PC-9 (cell line): ENCODE measurements at regions not wholly inside any gene's neighbourhood (a gene's known extent, or its start where the extent isn't known, plus 50 kb on each side); places are given as distances from the start of the nearest gene placed in this dataset.

Experiments
- BruUV-seq: library from RNA; stranded (reverse); fragments of 400-500 nt; replicated peaks from 2 replicates; lab custom pipeline; 2021; lab: Mats Ljungman, UMichigan
- CTCF ChIA-PET: fragments of 300-600 bp; sonication (Branson Sonifier 250); formaldehyde crosslinking; loops from one replicate; lab custom pipeline; 2022; ENCODE audit warnings: antibody characterized with exemption; lab: Charles Lee
- POLR2A ChIA-PET: fragments of 300-600 bp; sonication (Branson Sonifier 250); formaldehyde crosslinking; loops from one replicate; lab custom pipeline; 2022; ENCODE audit warnings: antibody characterized with exemption; ENCODE audit not compliant: unreplicated experiment; lab: Charles Lee
- DNase-seq, 2 experiments: peaks; one replicate each; pipeline versions ENCODE4 v3.0.0 to v3.0.0-alpha.2; 2015 to 2022; ENCODE audit warnings: mixed read lengths in 1 of 2
- H2AFZ ChIP-seq: fragments of 200-600 bp; sonication (generic); 2 replicates; pipeline ENCODE4 v1.8.1; 2017; ENCODE audit warnings: antibody characterized with exemption
- H3F3A ChIP-seq: fragments of 200-600 bp; sonication (generic); 2 replicates; pipeline ENCODE4 v1.8.1; 2017; ENCODE audit warnings: antibody characterized with exemption, mild to moderate bottlenecking, low read depth; ENCODE audit not compliant: insufficient read depth
- H3K27ac ChIP-seq: fragments of 200-600 bp; sonication (generic); 2 replicates; pipeline ENCODE4 v1.6.1; 2016; ENCODE audit warnings: mixed run types
- H3K27me3 ChIP-seq: fragments of 200-600 bp; sonication (generic); 2 replicates; pipeline ENCODE4 v1.6.1; 2016; ENCODE audit warnings: low read depth, mixed run types; ENCODE audit not compliant: insufficient read depth
- H3K36me3 ChIP-seq: fragments of 200-600 bp; sonication (generic); 2 replicates; pipeline ENCODE4 v1.6.1; 2016; ENCODE audit warnings: low read depth, mixed run types
- H3K4me1 ChIP-seq: fragments of 200-600 bp; sonication (generic); replicated peaks from 2 replicates; pipeline ENCODE4 v1.6.1; 2016; ENCODE audit warnings: mixed run types; ENCODE audit not compliant: insufficient read depth
- H3K4me2 ChIP-seq: fragments of 200-600 bp; sonication (generic); 2 replicates; pipeline ENCODE4 v1.6.1; 2017; ENCODE audit warnings: mixed run types
- H3K4me3 ChIP-seq: fragments of 200-600 bp; sonication (generic); 2 replicates; pipeline ENCODE4 v1.6.1; 2016; ENCODE audit warnings: mixed run types
- H3K79me2 ChIP-seq: fragments of 200-600 bp; sonication (generic); 2 replicates; pipeline ENCODE4 v1.6.1; 2017; ENCODE audit warnings: low read depth, mixed run types
- H3K9me2 ChIP-seq: fragments of 200-600 bp; sonication (generic); 2 replicates; pipeline ENCODE4 v1.8.1; 2017; ENCODE audit warnings: mild to moderate bottlenecking; ENCODE audit not compliant: insufficient read depth
- H3K9me3 ChIP-seq: fragments of 200-600 bp; sonication (generic); 2 replicates; pipeline ENCODE4 v1.8.1; 2016; ENCODE audit warnings: low read depth; ENCODE audit not compliant: insufficient read depth
- H4K20me1 ChIP-seq: fragments of 200-600 bp; sonication (generic); 2 replicates; pipeline ENCODE4 v1.8.1; 2017; ENCODE audit not compliant: insufficient read depth
- EZH2 ChIP-seq: fragments of 200-600 bp; sonication (generic); IDR thresholded peaks from 2 replicates; pipeline ENCODE4 v1.8.0; 2017; ENCODE audit warnings: antibody characterized with exemption, low read depth
- intact Hi-C: fragments of 100-400 bp; cut with micrococcal nuclease; formaldehyde crosslinking; loops from one replicate; pipeline ENCODE4 v1.10.0; 2022; ENCODE audit not compliant: unreplicated experiment
- TF ChIP-seq, protein P1 (sequence below): fragments of 200-600 bp; sonication (generic); conservative IDR thresholded peaks from 2 replicates; pipeline ENCODE4 v1.6.1; 2017; ENCODE audit warnings: mixed run types, antibody characterized with exemption, mild to moderate bottlenecking, moderate library complexity

- H3K4me2 ChIP-seq, result no peak overlapping the region
- H3K79me2 ChIP-seq, result no peaks in the 10 kb centered on the region
- no peaks in the 10 kb centered on the region for H3K9me2 ChIP-seq
- H2AFZ ChIP-seq, result no peak overlapping the region
- no TSS peak for BruUV-seq
- H3K9me3 ChIP-seq, result no peaks in the 10 kb centered on the region
- CTCF ChIA-PET, result no interaction called here
- H3K27me3 ChIP-seq, result no peaks in the 10 kb centered on the region
- no peak for DNase-seq
- POLR2A ChIA-PET, result interaction anchor here (0.7 kb wide), 1 partner anchor 88 kb away, joined by 3 read pairs; no protein-coding TSS in a partner anchor
- H3K36me3 ChIP-seq, result no peaks in the 10 kb centered on the region
- no peak overlapping the region for H3K27ac ChIP-seq
- no peak overlapping the region for H3K4me3 ChIP-seq
- H4K20me1 ChIP-seq, result no peaks in the 10 kb centered on the region
- no peak for TF ChIP-seq EZH2
- TF ChIP-seq, protein P1, sequence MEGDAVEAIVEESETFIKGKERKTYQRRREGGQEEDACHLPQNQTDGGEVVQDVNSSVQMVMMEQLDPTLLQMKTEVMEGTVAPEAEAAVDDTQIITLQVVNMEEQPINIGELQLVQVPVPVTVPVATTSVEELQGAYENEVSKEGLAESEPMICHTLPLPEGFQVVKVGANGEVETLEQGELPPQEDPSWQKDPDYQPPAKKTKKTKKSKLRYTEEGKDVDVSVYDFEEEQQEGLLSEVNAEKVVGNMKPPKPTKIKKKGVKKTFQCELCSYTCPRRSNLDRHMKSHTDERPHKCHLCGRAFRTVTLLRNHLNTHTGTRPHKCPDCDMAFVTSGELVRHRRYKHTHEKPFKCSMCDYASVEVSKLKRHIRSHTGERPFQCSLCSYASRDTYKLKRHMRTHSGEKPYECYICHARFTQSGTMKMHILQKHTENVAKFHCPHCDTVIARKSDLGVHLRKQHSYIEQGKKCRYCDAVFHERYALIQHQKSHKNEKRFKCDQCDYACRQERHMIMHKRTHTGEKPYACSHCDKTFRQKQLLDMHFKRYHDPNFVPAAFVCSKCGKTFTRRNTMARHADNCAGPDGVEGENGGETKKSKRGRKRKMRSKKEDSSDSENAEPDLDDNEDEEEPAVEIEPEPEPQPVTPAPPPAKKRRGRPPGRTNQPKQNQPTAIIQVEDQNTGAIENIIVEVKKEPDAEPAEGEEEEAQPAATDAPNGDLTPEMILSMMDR, result no peak
- H3K4me1 ChIP-seq, result no peaks in the 10 kb centered on the region
- no peaks in the 10 kb centered on the region for H3F3A ChIP-seq
- intact Hi-C loops, result no loop called here
These were observed 856.6 kb downstream of the METTL15 start for GRCh38 chr11:28964811-28965210.

DNA sequence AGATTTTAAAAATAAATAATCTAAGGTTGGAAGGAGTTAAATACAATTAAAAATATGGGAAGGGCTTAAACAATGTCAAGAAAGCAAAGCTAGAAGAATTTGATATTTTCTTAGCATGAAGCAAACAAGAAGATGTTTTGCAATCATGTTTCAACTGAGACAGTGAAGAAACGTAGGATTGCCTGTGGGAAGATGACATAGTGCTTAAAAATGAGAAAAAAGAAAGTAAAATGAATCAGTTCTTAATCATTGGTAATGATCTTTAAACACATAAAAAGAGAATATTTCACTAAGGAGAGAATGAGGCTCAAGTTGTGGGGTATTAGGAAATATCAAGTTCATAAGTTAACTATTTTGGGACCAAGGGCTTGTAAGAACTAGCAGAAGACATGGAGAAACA, 855.0 kb downstream of the METTL15 start:
- H3K4me1 ChIP-seq, result no peaks in the 10 kb centered on the region
- CTCF ChIA-PET, result no interaction called here
- H4K20me1 ChIP-seq, result no peaks in the 10 kb centered on the region
- no peaks in the 10 kb centered on the region for H3F3A ChIP-seq
- no peaks in the 10 kb centered on the region for H3K9me3 ChIP-seq
- no TSS peak for BruUV-seq
- H3K4me3 ChIP-seq, result no peak overlapping the region
- no peaks in the 10 kb centered on the region for H3K36me3 ChIP-seq
- no peaks in the 10 kb centered on the region for H3K79me2 ChIP-seq
- no peak for DNase-seq
- H3K27ac ChIP-seq, result no peak overlapping the region
- H3K4me2 ChIP-seq, result no peak overlapping the region
- no peak for TF ChIP-seq EZH2
- TF ChIP-seq, protein P1, result no peak
- no peaks in the 10 kb centered on the region for H3K9me2 ChIP-seq
- POLR2A ChIA-PET, result no interaction called here
- intact Hi-C loops, result no loop called here
- H2AFZ ChIP-seq, result no peak overlapping the region
- no peaks in the 10 kb centered on the region for H3K27me3 ChIP-seq

DNA sequence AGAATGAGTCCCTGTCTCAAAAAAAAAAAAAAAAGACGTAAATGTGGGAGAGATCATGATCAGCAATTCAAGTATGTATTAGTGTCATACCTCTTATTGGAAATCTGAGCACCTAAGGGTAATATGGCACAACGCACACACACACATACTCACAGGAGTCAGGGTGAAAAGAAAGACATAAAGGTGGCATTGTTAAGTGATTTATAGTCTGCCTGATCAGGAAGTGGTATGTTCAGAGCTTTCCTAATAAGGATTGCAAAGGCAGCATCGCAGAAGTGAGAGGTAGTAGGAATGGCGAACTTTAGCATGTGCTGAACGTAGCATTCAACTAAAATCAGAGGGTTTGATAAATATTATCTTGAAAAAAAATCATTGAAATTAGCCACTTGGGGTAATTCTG, 854.3 kb downstream of the METTL15 start:
- no peaks in the 10 kb centered on the region for H3K4me1 ChIP-seq
- BruUV-seq, result no TSS peak
- no peaks in the 10 kb centered on the region for H4K20me1 ChIP-seq
- no peaks in the 10 kb centered on the region for H3K27me3 ChIP-seq
- no peak overlapping the region for H2AFZ ChIP-seq
- no peak for DNase-seq
- POLR2A ChIA-PET, result no interaction called here
- H3F3A ChIP-seq, result no peaks in the 10 kb centered on the region
- H3K4me2 ChIP-seq, result no peak overlapping the region
- H3K36me3 ChIP-seq, result no peaks in the 10 kb centered on the region
- no peaks in the 10 kb centered on the region for H3K9me2 ChIP-seq
- no peaks in the 10 kb centered on the region for H3K9me3 ChIP-seq
- CTCF ChIA-PET, result no interaction called here
- TF ChIP-seq EZH2, result no peak
- TF ChIP-seq, protein P1, result no peak
- H3K27ac ChIP-seq, result no peak overlapping the region
- H3K4me3 ChIP-seq, result no peak overlapping the region
- H3K79me2 ChIP-seq, result no peaks in the 10 kb centered on the region
- intact Hi-C loops, result no loop called here
